ENCODE measurements at regions not wholly inside any gene's neighbourhood (a gene's known extent, or its start where the extent isn't known, plus 50 kb on each side); places are given as distances from the start of the nearest gene placed in this dataset.
"Not testable (repeated sequence)": the region's sequence is repeated elsewhere in the genome, so short reads cannot be mapped to it uniquely, and the experiment has no call there.

GRCh38 chr5:108521011-108521700 lies 139.3 kb upstream of the FBXL17 start:
- no peaks in the 10 kb centered on the region for H3K4me1 ChIP-seq (ENCODE audit: control insufficient read depth in 1 of 2, insufficient read depth in 2 of 2, low read length in 2 of 2)
- H3K27ac ChIP-seq (ENCODE audit: low read depth in 1 of 2, low read length in 2 of 2) = no peak overlapping the region
- H3K4me3 ChIP-seq (ENCODE audit: low read length in 2 of 2) = no peak overlapping the region
- WGBS, 2 donors = 28 to 30% methylated on average over 7 of the region's 7 CpGs
- no peaks in the 10 kb centered on the region for H3K36me3 ChIP-seq (ENCODE audit: control insufficient read depth in 1 of 2, insufficient read depth in 2 of 2, low read length in 1 of 2)
- no peak for ATAC-seq (ENCODE audit: low FRiP score)
- H3K9me3 ChIP-seq (ENCODE audit: control insufficient read depth, low read length) = no peaks in the 10 kb centered on the region
- intact Hi-C loops (cut with DNase I) = no loop called here
- DNase-seq = no peak
- H3K27me3 ChIP-seq (ENCODE audit: control insufficient read depth in 1 of 2, insufficient read depth in 2 of 2, low read length in 1 of 2) = peaks cover 0 to 2% of the 10 kb centered on the region in 2 donors

DNA sequence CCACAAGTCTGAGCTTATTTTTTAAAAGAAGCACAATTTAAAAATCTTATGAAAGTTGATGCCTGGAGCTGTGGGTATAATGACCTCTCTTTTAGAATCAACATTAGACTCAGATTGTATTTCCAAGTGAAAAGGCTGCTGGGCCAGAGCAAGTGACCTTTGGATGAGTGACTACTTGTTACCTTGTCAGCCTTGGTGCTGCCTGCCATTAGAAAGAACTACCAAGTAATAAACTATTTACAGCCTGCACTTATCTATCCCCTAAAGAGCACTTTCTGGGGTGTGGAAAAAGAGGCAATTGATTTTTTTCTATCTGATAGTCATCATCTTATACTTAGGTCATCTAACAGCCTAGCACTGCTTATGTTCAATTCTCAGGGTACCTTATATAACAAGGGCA lies 134.9 kb upstream of the FBXL17 start:
- no peak overlapping the region for H3K4me3 ChIP-seq (ENCODE audit: low read length in 2 of 2)
- peaks cover 0 to 2% of the 10 kb centered on the region in 2 donors for H3K27me3 ChIP-seq (ENCODE audit: control insufficient read depth in 1 of 2, insufficient read depth in 2 of 2, low read length in 1 of 2)
- intact Hi-C loops (cut with DNase I) = no loop called here
- no peaks in the 10 kb centered on the region for H3K36me3 ChIP-seq (ENCODE audit: control insufficient read depth in 1 of 2, insufficient read depth in 2 of 2, low read length in 1 of 2)
- H3K9me3 ChIP-seq (ENCODE audit: control insufficient read depth, low read length) = no peaks in the 10 kb centered on the region
- no peaks in the 10 kb centered on the region for H3K4me1 ChIP-seq (ENCODE audit: control insufficient read depth in 1 of 2, insufficient read depth in 2 of 2, low read length in 2 of 2)
- DNase-seq (no peak), ATAC-seq (ENCODE audit: low FRiP score) (no peak)
- no peak overlapping the region for H3K27ac ChIP-seq (ENCODE audit: low read depth in 1 of 2, low read length in 2 of 2)

DNA sequence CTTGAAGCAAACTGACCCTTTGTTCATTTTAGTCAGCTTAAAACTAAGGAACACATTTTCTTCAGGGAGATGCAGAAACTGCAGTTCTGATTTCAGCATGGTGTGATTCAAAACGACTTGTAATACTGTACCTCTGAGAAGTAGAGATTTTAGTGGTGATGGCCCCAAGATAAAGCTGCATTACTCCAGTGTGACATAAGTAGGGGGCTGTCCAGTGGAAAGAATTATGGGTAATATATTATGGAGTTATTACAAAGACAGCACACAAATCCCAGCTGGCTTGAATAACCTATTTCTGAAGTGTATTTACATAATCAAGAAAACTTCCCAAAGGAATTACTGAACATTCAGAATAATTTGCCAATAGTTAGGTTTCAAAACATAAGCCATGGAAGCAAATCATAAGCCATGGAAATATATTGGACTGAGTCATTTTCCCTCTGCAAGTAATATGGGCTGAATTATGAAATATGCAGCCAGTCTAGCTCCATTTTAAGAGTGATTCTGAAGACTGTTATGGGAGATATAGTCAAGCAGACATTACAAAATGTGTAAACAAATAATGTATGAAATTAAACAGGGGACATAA lies 133.7 kb upstream of the FBXL17 start:
- no peak for DNase-seq
- ATAC-seq (ENCODE audit: low FRiP score) = no peak
- WGBS, 2 donors = 8 to 17% methylated on average over 1 of the region's 1 CpG
- no peak overlapping the region for H3K4me3 ChIP-seq (ENCODE audit: low read length in 2 of 2)
- H3K27ac ChIP-seq (ENCODE audit: low read depth in 1 of 2, low read length in 2 of 2) = no peak overlapping the region
- H3K27me3 ChIP-seq (ENCODE audit: control insufficient read depth in 1 of 2, insufficient read depth in 2 of 2, low read length in 1 of 2) = peaks cover 0 to 2% of the 10 kb centered on the region in 2 donors
- intact Hi-C loops (cut with DNase I) = no loop called here
- no peaks in the 10 kb centered on the region for H3K4me1 ChIP-seq (ENCODE audit: control insufficient read depth in 1 of 2, insufficient read depth in 2 of 2, low read length in 2 of 2)
- H3K36me3 ChIP-seq (ENCODE audit: control insufficient read depth in 1 of 2, insufficient read depth in 2 of 2, low read length in 1 of 2) = no peaks in the 10 kb centered on the region
- H3K9me3 ChIP-seq (ENCODE audit: control insufficient read depth, low read length) = no peaks in the 10 kb centered on the region

GRCh38 chr5:108508979-108509378 lies 127.1 kb upstream of the FBXL17 start:
- Histone ChIP-seq H3K36me3 (ENCODE audit: control insufficient read depth in 1 of 2, insufficient read depth in 2 of 2, low read length in 1 of 2) (no peaks in the 10 kb centered on the region), H3K9me3 (ENCODE audit: control insufficient read depth, low read length) (peaks cover 2% of the 10 kb centered on the region), H3K4me3 (ENCODE audit: low read length in 2 of 2) (no peak overlapping the region), H3K4me1 (ENCODE audit: control insufficient read depth in 1 of 2, insufficient read depth in 2 of 2, low read length in 2 of 2) (no peaks in the 10 kb centered on the region), H3K27ac (ENCODE audit: low read depth in 1 of 2, low read length in 2 of 2) (no peak overlapping the region), H3K27me3 (ENCODE audit: control insufficient read depth in 1 of 2, insufficient read depth in 2 of 2, low read length in 1 of 2) (no peaks in the 10 kb centered on the region)
- intact Hi-C loops (cut with DNase I) = no loop called here
- ATAC-seq (ENCODE audit: low FRiP score) (no peak), DNase-seq (no peak)
- WGBS, 2 donors = 85 to 90% methylated on average over 3 of the region's 3 CpGs

DNA sequence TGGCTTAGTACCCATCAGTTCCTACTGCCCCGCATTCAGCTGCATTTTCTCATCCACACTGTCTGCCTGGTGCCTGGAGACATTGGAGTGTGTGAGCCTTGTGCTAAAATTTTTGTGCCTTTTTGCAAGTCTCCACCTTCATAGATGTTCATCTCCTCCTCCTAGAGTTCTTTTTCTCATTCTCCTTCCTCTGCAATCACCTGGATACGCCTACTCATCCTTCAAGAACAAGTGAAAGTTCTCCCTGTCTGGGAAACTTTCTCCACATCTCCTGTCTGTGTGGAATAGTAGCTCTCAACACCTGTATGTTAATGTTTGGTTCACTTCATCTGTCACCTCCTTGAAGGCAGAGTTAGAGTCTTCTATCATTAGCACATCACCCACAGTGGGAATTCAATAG lies 125.7 kb upstream of the FBXL17 start:
- Histone ChIP-seq H3K27ac (ENCODE audit: low read depth in 1 of 2, low read length in 2 of 2) (no peak overlapping the region), H3K4me3 (ENCODE audit: low read length in 2 of 2) (no peak overlapping the region)

GRCh38 chr5:108505608-108506007 lies 123.7 kb upstream of the FBXL17 start:
- H3K27me3 ChIP-seq (ENCODE audit: control insufficient read depth in 1 of 2, insufficient read depth in 2 of 2, low read length in 1 of 2) = peaks cover 0 to 2% of the 10 kb centered on the region in 2 donors
- no peak overlapping the region for H3K4me3 ChIP-seq (ENCODE audit: low read length in 2 of 2)
- no peaks in the 10 kb centered on the region for H3K4me1 ChIP-seq (ENCODE audit: control insufficient read depth in 1 of 2, insufficient read depth in 2 of 2, low read length in 2 of 2)
- 56 to 62% methylated on average over 2 of the region's 2 CpGs for WGBS, 2 donors
- ATAC-seq (ENCODE audit: low FRiP score) (no peak), DNase-seq (no peak)
- H3K9me3 ChIP-seq (ENCODE audit: control insufficient read depth, low read length) = peaks cover 6% of the 10 kb centered on the region
- intact Hi-C loops (cut with DNase I) = no loop called here
- H3K27ac ChIP-seq (ENCODE audit: low read depth in 1 of 2, low read length in 2 of 2) = no peak overlapping the region
- no peaks in the 10 kb centered on the region for H3K36me3 ChIP-seq (ENCODE audit: control insufficient read depth in 1 of 2, insufficient read depth in 2 of 2, low read length in 1 of 2)

More for the DNA sequence above, 125.7 kb upstream of the FBXL17 start:
- Histone ChIP-seq H3K9me3 (ENCODE audit: control insufficient read depth, low read length) (peaks cover 2% of the 10 kb centered on the region), H3K36me3 (ENCODE audit: control insufficient read depth in 1 of 2, insufficient read depth in 2 of 2, low read length in 1 of 2) (no peaks in the 10 kb centered on the region), H3K27me3 (ENCODE audit: control insufficient read depth in 1 of 2, insufficient read depth in 2 of 2, low read length in 1 of 2) (no peaks in the 10 kb centered on the region), H3K4me1 (ENCODE audit: control insufficient read depth in 1 of 2, insufficient read depth in 2 of 2, low read length in 2 of 2) (no peaks in the 10 kb centered on the region)
- ATAC-seq (ENCODE audit: low FRiP score) = no peak
- intact Hi-C loops (cut with DNase I) = no loop called here
- 95 to 99% methylated on average over 2 of the region's 2 CpGs for WGBS, 2 donors
- DNase-seq = no peak

DNA sequence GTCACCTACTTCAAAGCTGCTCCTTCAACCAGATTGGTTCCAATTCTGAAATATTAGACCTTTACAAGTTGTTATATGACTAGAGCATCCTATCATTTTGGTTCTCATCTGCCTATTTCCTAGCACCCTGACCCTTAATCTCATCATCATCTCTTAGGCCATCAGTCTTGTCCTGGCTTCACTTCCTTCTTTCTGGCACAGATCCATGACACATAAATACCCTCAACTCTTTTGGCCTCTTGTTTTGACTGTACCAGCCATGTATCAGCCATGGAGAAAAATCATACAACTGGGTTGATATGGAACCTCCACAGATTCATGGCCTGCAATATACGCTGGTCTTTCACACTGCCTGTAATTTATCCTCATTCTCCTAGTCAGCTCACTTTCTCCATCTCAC lies 123.1 kb upstream of the FBXL17 start:
- intact Hi-C loops (cut with DNase I) = no loop called here
- peaks cover 0 to 2% of the 10 kb centered on the region in 2 donors for H3K27me3 ChIP-seq (ENCODE audit: control insufficient read depth in 1 of 2, insufficient read depth in 2 of 2, low read length in 1 of 2)
- H3K9me3 ChIP-seq (ENCODE audit: control insufficient read depth, low read length) = peaks cover 11% of the 10 kb centered on the region
- DNase-seq = no peak
- no peaks in the 10 kb centered on the region for H3K4me1 ChIP-seq (ENCODE audit: control insufficient read depth in 1 of 2, insufficient read depth in 2 of 2, low read length in 2 of 2)
- no peak for ATAC-seq (ENCODE audit: low FRiP score)
- H3K36me3 ChIP-seq (ENCODE audit: control insufficient read depth in 1 of 2, insufficient read depth in 2 of 2, low read length in 1 of 2) = no peaks in the 10 kb centered on the region
- no peak overlapping the region for H3K4me3 ChIP-seq (ENCODE audit: low read length in 2 of 2)
- 95 to 96% methylated on average over 1 of the region's 1 CpG for WGBS, 2 donors
- H3K27ac ChIP-seq (ENCODE audit: low read depth in 1 of 2, low read length in 2 of 2) = no peak overlapping the region

DNA sequence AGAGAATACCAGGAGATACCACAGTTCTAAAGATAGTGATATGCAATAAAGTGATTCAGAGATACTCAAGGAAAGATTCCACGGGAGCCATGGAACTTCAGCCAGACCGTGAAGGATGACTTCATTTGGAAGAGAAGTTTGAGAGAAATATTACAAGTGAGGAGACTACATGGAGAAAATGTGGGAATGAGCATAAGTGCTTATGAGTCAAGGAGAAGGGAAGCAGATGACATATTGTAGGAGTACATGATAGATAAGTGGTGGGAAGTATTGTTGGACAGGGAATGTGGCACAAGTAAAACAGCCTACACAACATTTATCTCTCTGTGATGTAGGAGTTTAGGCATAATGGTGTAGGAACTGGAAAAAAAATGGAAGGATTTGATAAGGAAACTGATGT lies 122.1 kb upstream of the FBXL17 start:
- Histone ChIP-seq H3K27me3 (ENCODE audit: control insufficient read depth in 1 of 2, insufficient read depth in 2 of 2, low read length in 1 of 2) (peaks cover 0 to 2% of the 10 kb centered on the region in 2 donors), H3K4me1 (ENCODE audit: control insufficient read depth in 1 of 2, insufficient read depth in 2 of 2, low read length in 2 of 2) (no peaks in the 10 kb centered on the region), H3K9me3 (ENCODE audit: control insufficient read depth, low read length) (peaks cover 11% of the 10 kb centered on the region), H3K4me3 (ENCODE audit: low read length in 2 of 2) (no peak overlapping the region), H3K36me3 (ENCODE audit: control insufficient read depth in 1 of 2, insufficient read depth in 2 of 2, low read length in 1 of 2) (no peaks in the 10 kb centered on the region), H3K27ac (ENCODE audit: low read depth in 1 of 2, low read length in 2 of 2) (no peak overlapping the region)
- no peak for ATAC-seq (ENCODE audit: low FRiP score)
- 77% methylated on average over 2 of the region's 2 CpGs for WGBS, 2 donors
- DNase-seq = no peak
- intact Hi-C loops (cut with DNase I) = no loop called here

DNA sequence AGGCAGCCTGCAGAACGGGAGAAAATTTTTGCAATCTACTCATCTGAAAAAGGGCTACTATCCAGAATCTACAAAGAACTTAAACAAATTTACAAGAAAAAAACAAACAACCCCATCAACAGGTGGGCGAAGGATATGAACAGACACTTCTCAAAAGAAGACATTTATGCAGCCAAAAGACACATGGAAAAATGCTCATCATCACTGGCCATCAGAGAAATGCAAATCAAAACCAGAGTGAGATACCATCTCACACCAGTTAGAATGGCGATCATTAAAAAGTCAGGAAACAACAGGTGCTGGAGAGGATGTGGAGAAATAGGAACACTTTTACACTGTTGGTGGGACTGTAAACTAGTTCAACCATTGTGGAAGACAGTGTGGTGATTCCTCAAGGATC lies 113.7 kb upstream of the FBXL17 start:
- H3K9me3 ChIP-seq (ENCODE audit: control insufficient read depth, low read length); ATAC-seq (ENCODE audit: low FRiP score); H3K4me1 ChIP-seq (ENCODE audit: control insufficient read depth in 1 of 2, insufficient read depth in 2 of 2, low read length in 2 of 2); H3K27ac ChIP-seq (ENCODE audit: low read depth in 1 of 2, low read length in 2 of 2); intact Hi-C loops (cut with DNase I); H3K4me3 ChIP-seq (ENCODE audit: low read length in 2 of 2); DNase-seq; H3K27me3 ChIP-seq (ENCODE audit: control insufficient read depth in 1 of 2, insufficient read depth in 2 of 2, low read length in 1 of 2); H3K36me3 ChIP-seq (ENCODE audit: control insufficient read depth in 1 of 2, insufficient read depth in 2 of 2, low read length in 1 of 2): not testable (repeated sequence)
- 74 to 86% methylated on average over 3 of the region's 3 CpGs for WGBS, 2 donors
